ENCODE measurements at regions not wholly inside any gene's neighbourhood (a gene's known extent, or its start where the extent isn't known, plus 50 kb on each side); places are given as distances from the start of the nearest gene placed in this dataset.

- TF ChIP-seq EZH2 (IDR thresholded peaks at IDR 0.05; ENCODE audit: low read depth, unreplicated experiment) (no peak), POLR2AphosphoS5 (IDR thresholded peaks at IDR 0.05; ENCODE audit: low read depth) (no peak), CTCF (conservative IDR thresholded peaks at IDR 0.05; ENCODE audit: low read depth in 2 of 2) (no peak), JUNB (IDR thresholded peaks at IDR 0.05; ENCODE audit: unreplicated experiment) (no peak), CREB1 (CRISPR knock-in tag; IDR thresholded peaks at IDR 0.05; ENCODE audit: low read depth) (no peak), EZH2phosphoT487 (IDR thresholded peaks at IDR 0.05; ENCODE audit: unreplicated experiment) (no peak), REST (IDR thresholded peaks at IDR 0.05; ENCODE audit: unreplicated experiment) (no peak), ZNF462 (CRISPR knock-in tag; IDR thresholded peaks at IDR 0.05) (no peak), ZNF114 (CRISPR knock-in tag; IDR thresholded peaks at IDR 0.05) (no peak), ZNF331 (CRISPR knock-in tag; IDR thresholded peaks at IDR 0.05; ENCODE audit: low read depth) (no peak)
Observed at GRCh38 chr1:187682112-187682511, 853.4 kb downstream of the PLA2G4A start.

Measured in GM23338 (cell line).